ENCODE measurements at regions not wholly inside any gene's neighbourhood (a gene's known extent, or its start where the extent isn't known, plus 50 kb on each side); places are given as distances from the start of the nearest gene placed in this dataset.

DNA sequence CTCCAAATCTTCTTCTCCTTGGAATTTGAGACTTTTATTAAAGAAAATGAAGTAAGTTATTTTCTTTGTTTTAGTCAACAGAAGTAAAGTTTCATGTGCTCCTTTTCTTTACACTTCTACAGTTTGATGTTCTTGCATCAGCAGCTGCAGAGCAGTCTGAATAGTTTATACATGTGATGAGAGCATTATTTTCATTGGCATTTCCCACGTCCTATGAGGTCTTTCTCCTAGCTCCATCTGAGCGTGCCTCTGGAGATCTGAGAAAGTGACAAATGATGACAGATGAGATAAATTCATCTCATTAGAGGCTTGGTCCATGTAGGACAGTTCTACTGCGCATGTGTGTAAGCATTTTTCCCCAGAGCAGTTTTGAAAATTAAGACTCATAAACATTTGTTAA lies 1290.0 kb downstream of the UQCRFS1 start:
- TF ChIP-seq, protein P1, sequence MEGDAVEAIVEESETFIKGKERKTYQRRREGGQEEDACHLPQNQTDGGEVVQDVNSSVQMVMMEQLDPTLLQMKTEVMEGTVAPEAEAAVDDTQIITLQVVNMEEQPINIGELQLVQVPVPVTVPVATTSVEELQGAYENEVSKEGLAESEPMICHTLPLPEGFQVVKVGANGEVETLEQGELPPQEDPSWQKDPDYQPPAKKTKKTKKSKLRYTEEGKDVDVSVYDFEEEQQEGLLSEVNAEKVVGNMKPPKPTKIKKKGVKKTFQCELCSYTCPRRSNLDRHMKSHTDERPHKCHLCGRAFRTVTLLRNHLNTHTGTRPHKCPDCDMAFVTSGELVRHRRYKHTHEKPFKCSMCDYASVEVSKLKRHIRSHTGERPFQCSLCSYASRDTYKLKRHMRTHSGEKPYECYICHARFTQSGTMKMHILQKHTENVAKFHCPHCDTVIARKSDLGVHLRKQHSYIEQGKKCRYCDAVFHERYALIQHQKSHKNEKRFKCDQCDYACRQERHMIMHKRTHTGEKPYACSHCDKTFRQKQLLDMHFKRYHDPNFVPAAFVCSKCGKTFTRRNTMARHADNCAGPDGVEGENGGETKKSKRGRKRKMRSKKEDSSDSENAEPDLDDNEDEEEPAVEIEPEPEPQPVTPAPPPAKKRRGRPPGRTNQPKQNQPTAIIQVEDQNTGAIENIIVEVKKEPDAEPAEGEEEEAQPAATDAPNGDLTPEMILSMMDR (IDR thresholded peaks at IDR 0.05) = no peak
- TF ChIP-seq, protein P2, sequence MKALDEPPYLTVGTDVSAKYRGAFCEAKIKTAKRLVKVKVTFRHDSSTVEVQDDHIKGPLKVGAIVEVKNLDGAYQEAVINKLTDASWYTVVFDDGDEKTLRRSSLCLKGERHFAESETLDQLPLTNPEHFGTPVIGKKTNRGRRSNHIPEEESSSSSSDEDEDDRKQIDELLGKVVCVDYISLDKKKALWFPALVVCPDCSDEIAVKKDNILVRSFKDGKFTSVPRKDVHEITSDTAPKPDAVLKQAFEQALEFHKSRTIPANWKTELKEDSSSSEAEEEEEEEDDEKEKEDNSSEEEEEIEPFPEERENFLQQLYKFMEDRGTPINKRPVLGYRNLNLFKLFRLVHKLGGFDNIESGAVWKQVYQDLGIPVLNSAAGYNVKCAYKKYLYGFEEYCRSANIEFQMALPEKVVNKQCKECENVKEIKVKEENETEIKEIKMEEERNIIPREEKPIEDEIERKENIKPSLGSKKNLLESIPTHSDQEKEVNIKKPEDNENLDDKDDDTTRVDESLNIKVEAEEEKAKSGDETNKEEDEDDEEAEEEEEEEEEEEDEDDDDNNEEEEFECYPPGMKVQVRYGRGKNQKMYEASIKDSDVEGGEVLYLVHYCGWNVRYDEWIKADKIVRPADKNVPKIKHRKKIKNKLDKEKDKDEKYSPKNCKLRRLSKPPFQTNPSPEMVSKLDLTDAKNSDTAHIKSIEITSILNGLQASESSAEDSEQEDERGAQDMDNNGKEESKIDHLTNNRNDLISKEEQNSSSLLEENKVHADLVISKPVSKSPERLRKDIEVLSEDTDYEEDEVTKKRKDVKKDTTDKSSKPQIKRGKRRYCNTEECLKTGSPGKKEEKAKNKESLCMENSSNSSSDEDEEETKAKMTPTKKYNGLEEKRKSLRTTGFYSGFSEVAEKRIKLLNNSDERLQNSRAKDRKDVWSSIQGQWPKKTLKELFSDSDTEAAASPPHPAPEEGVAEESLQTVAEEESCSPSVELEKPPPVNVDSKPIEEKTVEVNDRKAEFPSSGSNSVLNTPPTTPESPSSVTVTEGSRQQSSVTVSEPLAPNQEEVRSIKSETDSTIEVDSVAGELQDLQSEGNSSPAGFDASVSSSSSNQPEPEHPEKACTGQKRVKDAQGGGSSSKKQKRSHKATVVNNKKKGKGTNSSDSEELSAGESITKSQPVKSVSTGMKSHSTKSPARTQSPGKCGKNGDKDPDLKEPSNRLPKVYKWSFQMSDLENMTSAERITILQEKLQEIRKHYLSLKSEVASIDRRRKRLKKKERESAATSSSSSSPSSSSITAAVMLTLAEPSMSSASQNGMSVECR (CRISPR knock-in tag; IDR thresholded peaks at IDR 0.05; ENCODE audit: borderline replicate concordance) = no peak
- TF ChIP-seq, protein P3, sequence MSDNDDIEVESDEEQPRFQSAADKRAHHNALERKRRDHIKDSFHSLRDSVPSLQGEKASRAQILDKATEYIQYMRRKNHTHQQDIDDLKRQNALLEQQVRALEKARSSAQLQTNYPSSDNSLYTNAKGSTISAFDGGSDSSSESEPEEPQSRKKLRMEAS (CRISPR knock-in tag; IDR thresholded peaks at IDR 0.05) = no peak
- TF ChIP-seq, protein P4, sequence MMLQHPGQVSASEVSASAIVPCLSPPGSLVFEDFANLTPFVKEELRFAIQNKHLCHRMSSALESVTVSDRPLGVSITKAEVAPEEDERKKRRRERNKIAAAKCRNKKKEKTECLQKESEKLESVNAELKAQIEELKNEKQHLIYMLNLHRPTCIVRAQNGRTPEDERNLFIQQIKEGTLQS (CRISPR knock-in tag; conservative IDR thresholded peaks at IDR 0.05) = no peak
- TF ChIP-seq, protein P5, sequence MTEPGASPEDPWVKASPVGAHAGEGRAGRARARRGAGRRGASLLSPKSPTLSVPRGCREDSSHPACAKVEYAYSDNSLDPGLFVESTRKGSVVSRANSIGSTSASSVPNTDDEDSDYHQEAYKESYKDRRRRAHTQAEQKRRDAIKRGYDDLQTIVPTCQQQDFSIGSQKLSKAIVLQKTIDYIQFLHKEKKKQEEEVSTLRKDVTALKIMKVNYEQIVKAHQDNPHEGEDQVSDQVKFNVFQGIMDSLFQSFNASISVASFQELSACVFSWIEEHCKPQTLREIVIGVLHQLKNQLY (CRISPR knock-in tag; IDR thresholded peaks at IDR 0.05) = no peak
- no peak for TF ChIP-seq ZNF317 (CRISPR knock-in tag; IDR thresholded peaks at IDR 0.05; ENCODE audit: borderline replicate concordance, low read depth)
- TF ChIP-seq, protein P6, sequence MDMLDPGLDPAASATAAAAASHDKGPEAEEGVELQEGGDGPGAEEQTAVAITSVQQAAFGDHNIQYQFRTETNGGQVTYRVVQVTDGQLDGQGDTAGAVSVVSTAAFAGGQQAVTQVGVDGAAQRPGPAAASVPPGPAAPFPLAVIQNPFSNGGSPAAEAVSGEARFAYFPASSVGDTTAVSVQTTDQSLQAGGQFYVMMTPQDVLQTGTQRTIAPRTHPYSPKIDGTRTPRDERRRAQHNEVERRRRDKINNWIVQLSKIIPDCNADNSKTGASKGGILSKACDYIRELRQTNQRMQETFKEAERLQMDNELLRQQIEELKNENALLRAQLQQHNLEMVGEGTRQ (CRISPR knock-in tag; IDR thresholded peaks at IDR 0.05) = no peak
- no peak for TF ChIP-seq CREB1 (CRISPR knock-in tag; IDR thresholded peaks at IDR 0.05)
- no peak for TF ChIP-seq TEAD4 (CRISPR knock-in tag; IDR thresholded peaks at IDR 0.05)
- TF ChIP-seq, protein P7, sequence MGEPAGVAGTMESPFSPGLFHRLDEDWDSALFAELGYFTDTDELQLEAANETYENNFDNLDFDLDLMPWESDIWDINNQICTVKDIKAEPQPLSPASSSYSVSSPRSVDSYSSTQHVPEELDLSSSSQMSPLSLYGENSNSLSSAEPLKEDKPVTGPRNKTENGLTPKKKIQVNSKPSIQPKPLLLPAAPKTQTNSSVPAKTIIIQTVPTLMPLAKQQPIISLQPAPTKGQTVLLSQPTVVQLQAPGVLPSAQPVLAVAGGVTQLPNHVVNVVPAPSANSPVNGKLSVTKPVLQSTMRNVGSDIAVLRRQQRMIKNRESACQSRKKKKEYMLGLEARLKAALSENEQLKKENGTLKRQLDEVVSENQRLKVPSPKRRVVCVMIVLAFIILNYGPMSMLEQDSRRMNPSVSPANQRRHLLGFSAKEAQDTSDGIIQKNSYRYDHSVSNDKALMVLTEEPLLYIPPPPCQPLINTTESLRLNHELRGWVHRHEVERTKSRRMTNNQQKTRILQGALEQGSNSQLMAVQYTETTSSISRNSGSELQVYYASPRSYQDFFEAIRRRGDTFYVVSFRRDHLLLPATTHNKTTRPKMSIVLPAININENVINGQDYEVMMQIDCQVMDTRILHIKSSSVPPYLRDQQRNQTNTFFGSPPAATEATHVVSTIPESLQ (CRISPR knock-in tag; IDR thresholded peaks at IDR 0.05) = no peak
- TF ChIP-seq RORB (CRISPR knock-in tag; IDR thresholded peaks at IDR 0.05) = no peak

Measured in WTC11 (cell line).